HG02981 (cell line): ENCODE measurements at regions not wholly inside any gene's neighbourhood (a gene's known extent, or its start where the extent isn't known, plus 50 kb on each side); places are given as distances from the start of the nearest gene placed in this dataset.
"Not testable (repeated sequence)": the region's sequence is repeated elsewhere in the genome, so short reads cannot be mapped to it uniquely, and the experiment has no call there.

Experiments used
- ATAC-seq: cut with Tn5 transposase; IDR thresholded peaks from one replicate; pipeline ENCODE4 v1.9.1; 2021; ENCODE audit warnings: mild to moderate bottlenecking, moderate library complexity; ENCODE audit not compliant: unreplicated experiment

DNA sequence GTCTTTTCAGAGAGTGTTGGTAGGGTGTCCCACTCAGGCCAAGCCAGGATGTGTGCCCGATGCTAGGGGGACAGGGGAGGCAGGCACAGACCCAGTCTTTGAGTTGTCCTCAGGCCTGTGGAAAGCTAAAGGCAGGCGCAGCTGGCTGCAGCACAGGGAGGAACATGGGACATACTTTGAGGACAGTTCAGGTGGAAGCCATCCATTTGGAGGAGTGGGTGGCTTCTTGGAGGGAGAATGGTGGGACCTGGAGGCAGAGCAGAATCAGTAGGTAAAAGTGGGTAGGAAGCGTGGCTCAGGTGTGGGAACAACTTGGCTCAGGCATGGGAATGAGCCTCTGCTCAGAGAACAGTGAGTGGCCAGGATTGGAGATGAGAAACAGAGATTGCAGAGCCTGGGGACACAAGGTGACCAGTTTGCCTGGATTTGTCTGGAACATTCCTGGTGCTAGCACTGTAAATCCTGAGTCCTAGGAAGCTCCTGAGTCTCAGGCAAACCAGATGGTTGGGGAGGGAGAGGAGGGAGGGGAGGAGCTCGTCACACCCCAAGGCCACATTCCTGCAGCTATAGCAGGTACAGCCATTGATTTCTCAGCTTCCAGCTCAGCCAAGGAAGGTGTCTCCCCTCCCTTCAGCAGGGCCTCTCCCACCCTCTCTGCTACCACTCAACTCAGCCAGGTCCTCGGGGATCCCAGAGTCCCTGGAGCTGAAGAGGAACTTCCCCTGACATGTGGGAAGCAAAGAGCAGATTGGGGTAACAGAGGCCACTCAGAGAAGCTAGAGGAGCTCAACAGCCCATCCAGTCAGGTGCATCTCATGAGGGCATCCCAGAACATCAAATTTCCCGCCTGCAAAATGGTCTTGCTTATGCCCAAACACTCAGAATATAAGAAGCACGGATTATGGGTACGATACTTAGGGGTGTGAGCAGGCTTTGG, 65.2 kb upstream of the TINAGL1 start:
- ATAC-seq, result no peak

DNA sequence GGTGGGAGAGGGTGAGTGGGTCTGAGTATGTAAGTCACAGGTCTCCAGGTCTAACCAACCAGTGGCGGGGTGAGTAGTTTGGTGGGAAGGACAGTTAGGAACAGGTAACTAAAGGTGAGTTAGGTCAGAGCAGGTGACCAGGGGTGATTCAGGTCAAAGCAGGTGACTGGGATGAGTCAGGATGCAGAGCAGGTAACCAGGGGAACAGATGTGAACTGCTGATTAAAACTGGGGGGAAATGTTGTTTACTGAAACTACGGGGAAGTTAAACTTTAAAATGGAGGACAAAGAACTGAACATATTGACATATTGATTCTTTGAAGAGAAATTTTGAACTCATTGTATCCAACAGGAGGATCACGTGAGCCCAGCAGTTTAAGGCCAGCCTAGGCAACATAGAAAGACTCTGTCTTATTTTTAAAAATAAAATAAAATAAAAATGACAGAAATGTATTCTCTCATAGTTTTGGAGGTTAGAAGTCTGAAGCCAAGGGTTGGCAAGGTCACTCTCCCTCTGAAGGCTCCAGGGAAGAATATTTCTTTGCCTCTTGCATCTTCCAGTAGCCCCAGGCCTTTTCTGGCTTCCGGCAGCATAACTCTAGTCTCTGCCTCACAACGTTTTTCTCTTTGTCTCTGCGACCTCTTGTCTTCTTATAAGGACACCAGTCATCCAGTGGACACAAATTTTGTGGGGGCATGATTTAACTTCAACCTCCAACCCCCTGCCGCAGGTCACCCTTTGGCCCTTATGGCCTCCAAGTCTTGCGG, 64.3 kb upstream of the TINAGL1 start:
- ATAC-seq, result no peak

GRCh38 chr1:31514117-31514516, 62.2 kb upstream of the TINAGL1 start:
- no peak for ATAC-seq

DNA sequence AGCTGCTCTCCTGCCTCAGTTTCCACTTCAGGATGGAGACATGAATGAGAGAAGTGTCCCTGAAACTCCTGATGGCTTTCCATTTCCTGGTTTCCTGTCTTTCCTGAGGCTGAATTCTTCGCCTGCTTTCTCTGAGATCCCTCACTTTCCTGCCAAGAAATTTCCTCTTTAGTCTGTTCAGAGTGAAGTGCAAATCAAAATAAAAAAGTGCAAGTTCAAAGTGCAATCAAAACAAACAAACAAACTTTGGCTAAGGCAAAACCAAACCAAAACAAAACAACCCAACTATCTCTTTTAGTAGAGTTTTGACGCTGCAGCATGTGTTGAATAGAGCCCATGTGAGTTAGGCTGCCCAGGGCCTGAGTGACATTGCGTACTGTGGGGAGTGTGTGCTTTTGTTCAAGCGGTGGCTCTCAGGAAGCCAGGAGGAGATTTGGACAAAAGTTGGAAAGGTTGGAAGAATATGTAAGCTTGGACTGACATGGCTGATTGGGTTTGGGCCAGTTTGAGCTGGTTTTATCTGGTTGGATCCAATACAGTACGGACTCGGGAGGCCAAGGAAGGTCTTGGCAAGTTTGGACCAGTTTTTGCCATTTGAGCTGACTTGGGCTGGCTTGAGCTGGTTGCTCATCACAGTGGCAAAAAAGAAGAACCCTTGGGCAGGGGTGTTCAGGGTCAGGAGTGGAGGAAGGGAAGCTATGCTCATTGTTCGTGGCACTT, 61.1 kb upstream of the TINAGL1 start:
- ATAC-seq, result no peak

- no peak for ATAC-seq
These were observed 60.4 kb upstream of the TINAGL1 start for GRCh38 chr1:31515936-31516335.

GRCh38 chr1:31517301-31517700, 59.0 kb upstream of the TINAGL1 start:
- ATAC-seq, result no peak

DNA sequence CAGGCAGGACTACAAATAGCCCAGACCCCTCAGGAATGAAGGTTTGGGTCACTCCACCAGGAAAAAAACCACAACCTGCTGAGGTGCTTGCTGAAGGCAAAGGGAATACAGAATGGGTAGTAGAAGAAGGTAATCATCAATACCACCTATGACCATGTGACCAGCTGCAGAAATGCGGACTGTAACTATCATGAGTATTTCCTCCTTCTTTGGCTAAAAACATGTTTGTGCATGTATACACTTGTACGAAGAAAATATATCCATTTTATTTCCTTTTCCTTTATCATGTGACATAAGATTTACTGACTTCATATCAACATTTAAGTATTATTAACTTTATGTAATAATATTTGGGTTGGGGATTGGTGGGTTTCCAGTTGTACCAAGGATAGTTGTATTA, 58.3 kb upstream of the TINAGL1 start:
- not testable (repeated sequence) for ATAC-seq

DNA sequence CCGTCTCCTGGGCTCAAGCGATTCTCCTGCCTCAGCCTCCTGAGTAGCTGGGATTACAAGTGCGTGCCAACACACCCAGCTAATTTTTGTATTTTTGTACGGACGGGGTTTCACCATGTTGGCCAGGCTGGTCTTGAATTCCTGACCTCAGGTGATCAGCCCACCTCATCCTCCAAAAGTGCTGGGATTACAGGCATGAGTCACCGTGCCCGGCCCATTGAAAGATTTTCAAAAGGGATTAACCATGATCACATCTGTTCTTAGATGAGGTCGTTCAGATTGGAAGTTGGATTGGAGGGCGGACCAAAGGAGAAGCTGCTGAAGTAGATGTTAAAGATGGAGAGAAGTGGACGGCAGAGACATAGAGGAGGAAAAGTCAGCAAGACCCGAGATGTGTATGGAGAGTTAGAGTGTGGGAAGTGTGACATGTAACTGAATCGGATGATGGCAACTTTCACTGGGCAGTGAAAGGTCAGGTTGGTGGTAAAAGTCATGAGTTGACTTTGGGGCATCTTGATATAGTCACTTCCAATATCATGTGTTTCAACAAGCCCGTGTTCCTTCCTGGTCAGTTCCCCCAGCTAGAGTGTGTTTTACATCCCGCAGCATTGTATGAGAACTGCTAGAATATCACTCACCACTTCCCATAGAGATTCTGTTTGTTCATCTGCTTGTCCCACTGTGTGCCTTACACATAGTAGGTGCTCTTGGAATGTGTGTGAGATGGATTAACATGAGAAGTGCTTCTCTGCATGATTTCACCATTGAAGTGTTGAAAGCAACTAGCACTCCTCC, 54.4 kb upstream of the TINAGL1 start:
- ATAC-seq, result no peak

DNA sequence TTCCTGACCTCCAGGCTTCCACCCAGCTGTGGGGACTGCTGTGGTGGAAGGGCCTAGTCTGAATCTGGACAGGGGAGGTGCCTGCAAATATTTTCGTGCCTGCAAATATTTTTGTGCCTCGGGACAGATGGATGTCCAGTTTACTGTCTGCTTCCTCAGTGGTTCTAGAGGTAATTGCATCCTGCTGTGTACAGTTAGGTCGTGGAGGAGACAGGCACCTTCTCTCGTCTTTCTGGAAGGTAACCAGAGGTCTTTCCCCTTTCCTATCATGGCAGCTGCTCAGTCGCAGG, 53.8 kb upstream of the TINAGL1 start:
- ATAC-seq, result no peak

DNA sequence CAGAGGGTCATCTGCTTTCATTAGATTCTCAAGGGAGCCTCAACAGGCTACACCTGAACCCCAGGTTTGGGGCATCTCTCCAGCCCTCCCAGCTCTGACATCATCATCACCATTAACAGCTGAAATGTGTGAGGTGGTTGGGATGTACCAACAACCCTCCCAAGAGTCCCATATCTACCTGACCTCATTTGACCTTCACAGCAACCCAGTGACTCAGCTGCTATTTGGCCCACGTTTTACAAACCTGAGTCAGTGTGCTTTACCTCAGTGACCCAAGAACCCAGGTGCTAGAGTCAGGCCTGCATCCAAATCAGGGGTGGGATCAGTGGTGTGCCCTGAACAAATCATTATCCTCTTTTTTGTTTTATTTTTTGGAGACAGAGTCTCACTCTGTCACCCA, 53.3 kb upstream of the TINAGL1 start:
- ATAC-seq, result no peak

DNA sequence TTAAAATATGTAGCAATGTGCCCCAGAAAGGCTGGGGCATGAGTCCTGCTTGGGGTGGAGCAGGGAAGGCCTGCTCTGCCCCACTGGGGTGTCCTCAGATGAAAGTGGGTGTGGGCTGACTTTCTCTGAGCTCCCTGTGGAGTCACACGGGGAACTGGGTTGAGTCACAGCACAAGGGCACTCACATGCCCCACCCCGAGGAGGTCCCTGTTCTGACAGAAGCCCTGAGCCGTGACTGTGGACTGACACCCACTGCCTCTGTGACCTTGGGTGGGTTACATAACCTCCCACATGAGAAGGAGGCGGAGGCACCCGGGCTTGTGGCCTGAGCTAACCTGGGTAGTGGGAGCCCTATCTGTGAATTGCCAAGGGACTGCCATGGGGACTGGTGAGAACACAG, 52.5 kb upstream of the TINAGL1 start:
- ATAC-seq, result no peak

DNA sequence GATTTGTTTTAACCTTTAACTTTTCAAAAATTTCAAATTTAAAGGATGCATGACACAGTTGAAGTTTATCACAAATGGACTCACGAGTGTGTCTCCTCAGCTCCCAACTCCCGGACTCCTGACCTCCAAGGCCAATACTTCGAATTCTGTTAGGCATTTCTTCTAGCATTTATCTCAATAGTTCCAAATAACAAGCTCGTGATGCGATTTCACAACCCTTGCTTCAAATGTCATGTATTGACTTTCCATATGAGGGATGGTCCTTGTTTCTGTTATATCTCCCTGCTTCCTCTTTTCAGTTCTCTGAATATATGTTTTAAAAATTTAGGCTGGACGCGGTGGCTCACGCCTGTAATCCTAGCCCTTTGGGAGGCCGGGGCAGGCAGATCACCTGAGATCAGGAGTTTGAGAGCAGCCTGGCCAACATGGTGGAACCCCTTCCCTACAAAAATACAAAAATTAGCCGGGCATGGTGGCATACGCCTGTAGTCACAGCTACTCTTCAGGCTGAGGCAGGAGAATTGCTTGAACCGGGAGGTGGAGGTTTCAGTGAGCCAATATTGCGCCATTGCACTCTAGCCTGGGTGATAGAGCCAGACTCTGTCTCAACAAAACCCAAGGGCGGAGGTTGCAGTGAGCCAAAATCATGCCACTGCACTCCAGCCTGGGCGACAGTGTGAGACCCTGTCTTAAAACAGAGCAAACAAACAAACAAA, 52.0 kb upstream of the TINAGL1 start:
- no peak for ATAC-seq
